ENCODE measurements at regions not wholly inside any gene's neighbourhood (a gene's known extent, or its start where the extent isn't known, plus 50 kb on each side); places are given as distances from the start of the nearest gene placed in this dataset.

- H3K27ac ChIP-seq: no peak overlapping the region
- no peak for DNase-seq (ENCODE audit: low read depth in 1 of 2, low spot score in 1 of 2)
- H3K9me3 ChIP-seq (ENCODE audit: low read depth): no peaks in the 10 kb centered on the region
- peaks cover 4% of the 10 kb centered on the region for H3K4me1 ChIP-seq (ENCODE audit: low read depth)
- no peaks in the 10 kb centered on the region for H3K27me3 ChIP-seq
- TF ChIP-seq, protein P1, sequence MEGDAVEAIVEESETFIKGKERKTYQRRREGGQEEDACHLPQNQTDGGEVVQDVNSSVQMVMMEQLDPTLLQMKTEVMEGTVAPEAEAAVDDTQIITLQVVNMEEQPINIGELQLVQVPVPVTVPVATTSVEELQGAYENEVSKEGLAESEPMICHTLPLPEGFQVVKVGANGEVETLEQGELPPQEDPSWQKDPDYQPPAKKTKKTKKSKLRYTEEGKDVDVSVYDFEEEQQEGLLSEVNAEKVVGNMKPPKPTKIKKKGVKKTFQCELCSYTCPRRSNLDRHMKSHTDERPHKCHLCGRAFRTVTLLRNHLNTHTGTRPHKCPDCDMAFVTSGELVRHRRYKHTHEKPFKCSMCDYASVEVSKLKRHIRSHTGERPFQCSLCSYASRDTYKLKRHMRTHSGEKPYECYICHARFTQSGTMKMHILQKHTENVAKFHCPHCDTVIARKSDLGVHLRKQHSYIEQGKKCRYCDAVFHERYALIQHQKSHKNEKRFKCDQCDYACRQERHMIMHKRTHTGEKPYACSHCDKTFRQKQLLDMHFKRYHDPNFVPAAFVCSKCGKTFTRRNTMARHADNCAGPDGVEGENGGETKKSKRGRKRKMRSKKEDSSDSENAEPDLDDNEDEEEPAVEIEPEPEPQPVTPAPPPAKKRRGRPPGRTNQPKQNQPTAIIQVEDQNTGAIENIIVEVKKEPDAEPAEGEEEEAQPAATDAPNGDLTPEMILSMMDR (IDR thresholded peaks at IDR 0.05; ENCODE audit: low read depth, low read length): no peak
- H3K4me3 ChIP-seq: no peak overlapping the region
- H3K36me3 ChIP-seq: no peaks in the 10 kb centered on the region
Observed at GRCh38 chr3:118488732-118489131, 545.9 kb downstream of the IGSF11 start.

- no peak overlapping the region for H3K4me3 ChIP-seq
- no peaks in the 10 kb centered on the region for H3K9me3 ChIP-seq (ENCODE audit: low read depth)
- H3K36me3 ChIP-seq: no peaks in the 10 kb centered on the region
- TF ChIP-seq, protein P1 (IDR thresholded peaks at IDR 0.05; ENCODE audit: low read depth, low read length): no peak
- H3K27ac ChIP-seq: no peak overlapping the region
- H3K4me1 ChIP-seq (ENCODE audit: low read depth): peaks cover 14% of the 10 kb centered on the region
- DNase-seq (ENCODE audit: low read depth in 1 of 2, low spot score in 1 of 2): no peak
- H3K27me3 ChIP-seq: no peaks in the 10 kb centered on the region
Observed at GRCh38 chr3:118495206-118495605, 539.4 kb downstream of the IGSF11 start.

- TF ChIP-seq, protein P1 (IDR thresholded peaks at IDR 0.05; ENCODE audit: low read depth, low read length): no peak
- Histone ChIP-seq H3K4me1 (ENCODE audit: low read depth) (peaks cover 14% of the 10 kb centered on the region), H3K4me3 (no peak overlapping the region), H3K36me3 (no peaks in the 10 kb centered on the region), H3K27ac (no peak overlapping the region), H3K9me3 (ENCODE audit: low read depth) (no peaks in the 10 kb centered on the region), H3K27me3 (no peaks in the 10 kb centered on the region)
- no peak for DNase-seq (ENCODE audit: low read depth in 1 of 2, low spot score in 1 of 2)
Observed at GRCh38 chr3:118497274-118497673, 537.4 kb downstream of the IGSF11 start.

DNA sequence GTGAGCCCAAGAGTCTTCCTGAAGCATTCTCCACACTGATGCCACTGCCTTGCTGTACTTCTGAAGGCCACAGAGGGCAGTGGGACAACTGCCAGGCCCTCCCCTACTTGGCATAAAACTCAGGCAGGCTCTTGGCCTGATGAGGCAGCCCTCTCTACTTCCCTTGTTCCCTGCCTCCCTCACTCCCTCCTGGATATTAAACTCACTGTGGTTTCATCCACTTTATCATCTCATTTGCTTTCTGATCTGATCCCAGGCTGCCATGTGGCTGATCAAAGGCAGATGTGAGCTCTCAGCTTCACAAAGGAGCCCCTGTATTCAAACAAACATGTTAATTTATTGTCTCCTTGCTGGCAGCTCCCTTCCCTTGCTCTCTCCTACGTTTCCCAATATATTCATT, 533.5 kb downstream of the IGSF11 start:
- TF ChIP-seq, protein P1 (IDR thresholded peaks at IDR 0.05; ENCODE audit: low read depth, low read length): no peak
- no peaks in the 10 kb centered on the region for H3K9me3 ChIP-seq (ENCODE audit: low read depth)
- no peaks in the 10 kb centered on the region for H3K36me3 ChIP-seq
- no peaks in the 10 kb centered on the region for H3K27me3 ChIP-seq
- peaks cover 6% of the 10 kb centered on the region for H3K4me1 ChIP-seq (ENCODE audit: low read depth)
- H3K4me3 ChIP-seq: no peak overlapping the region
- peak; percentile 2 to 28 for DNase-seq (ENCODE audit: low read depth in 1 of 2, low spot score in 1 of 2)
- H3K27ac ChIP-seq: no peak overlapping the region

- Histone ChIP-seq H3K27ac (no peak overlapping the region), H3K36me3 (no peaks in the 10 kb centered on the region), H3K9me3 (ENCODE audit: low read depth) (no peaks in the 10 kb centered on the region), H3K4me3 (no peak overlapping the region), H3K4me1 (ENCODE audit: low read depth) (no peaks in the 10 kb centered on the region), H3K27me3 (no peaks in the 10 kb centered on the region)
- TF ChIP-seq, protein P1 (IDR thresholded peaks at IDR 0.05; ENCODE audit: low read depth, low read length): no peak
- DNase-seq (ENCODE audit: low read depth in 1 of 2, low spot score in 1 of 2): no peak
Observed at GRCh38 chr3:118504906-118505305, 529.7 kb downstream of the IGSF11 start.

GRCh38 chr3:118505784-118506183, 528.9 kb downstream of the IGSF11 start:
- Histone ChIP-seq H3K27ac (no peak overlapping the region), H3K4me1 (ENCODE audit: low read depth) (no peaks in the 10 kb centered on the region), H3K4me3 (no peak overlapping the region), H3K27me3 (no peaks in the 10 kb centered on the region), H3K36me3 (no peaks in the 10 kb centered on the region), H3K9me3 (ENCODE audit: low read depth) (no peaks in the 10 kb centered on the region)
- DNase-seq (ENCODE audit: low read depth in 1 of 2, low spot score in 1 of 2): no peak
- TF ChIP-seq, protein P1 (IDR thresholded peaks at IDR 0.05; ENCODE audit: low read depth, low read length): no peak

Data from cardiac muscle cell (in vitro differentiated cells and primary cell).